Astrocyte (in vitro differentiated cells and primary cell): ENCODE measurements at regions not wholly inside any gene's neighbourhood (a gene's known extent, or its start where the extent isn't known, plus 50 kb on each side); places are given as distances from the start of the nearest gene placed in this dataset.

Experiments used
- DNase-seq: peaks from one replicate; pipeline ENCODE4 v3.0.0-alpha.2; 2010; ENCODE audit warnings: low read depth
- FAIRE-seq: peaks from 2 replicates; lab custom pipeline; 2011; peaks lifted over from hg19 to GRCh38; lab: Jason Lieb, UNC
- H2AFZ ChIP-seq: 2 replicates; pipeline ENCODE4 v1.6.0; 2012; ENCODE audit warnings: low read depth, low read length, inconsistent platforms
- H3K27ac ChIP-seq: 2 replicates; pipeline ENCODE4 v1.5.1; 2011; ENCODE audit warnings: low read depth, low read length, inconsistent platforms
- H3K27me3 ChIP-seq: 2 replicates; pipeline ENCODE4 v1.6.0; 2011; ENCODE audit warnings: low read length, inconsistent platforms; ENCODE audit not compliant: insufficient read depth
- H3K36me3 ChIP-seq: 2 replicates; pipeline ENCODE4 v1.5.1; 2011; ENCODE audit warnings: low read length, inconsistent platforms; ENCODE audit not compliant: insufficient read depth
- H3K4me1 ChIP-seq: 2 replicates; pipeline ENCODE4 v1.5.1; 2011; ENCODE audit warnings: low read length, inconsistent platforms; ENCODE audit not compliant: insufficient read depth
- H3K4me2 ChIP-seq: 2 replicates; pipeline ENCODE4 v1.6.0; 2012; ENCODE audit warnings: low read length, inconsistent platforms
- H3K4me3 ChIP-seq: 2 replicates; pipeline ENCODE4 v1.5.1; 2011; ENCODE audit warnings: low read depth, mild to moderate bottlenecking, low read length, inconsistent platforms; ENCODE audit not compliant: insufficient read depth
- H3K79me2 ChIP-seq: 2 replicates; pipeline ENCODE4 v1.6.0; 2012; ENCODE audit warnings: mild to moderate bottlenecking, low read length, inconsistent platforms; ENCODE audit not compliant: insufficient read depth
- H3K9ac ChIP-seq: 2 replicates; pipeline ENCODE4 v1.6.0; 2012; ENCODE audit warnings: mild to moderate bottlenecking, low read length, inconsistent platforms
- H3K9me3 ChIP-seq: 2 replicates; pipeline ENCODE4 v1.5.1; 2012; ENCODE audit warnings: low read depth, mild to moderate bottlenecking, low read length, inconsistent platforms; ENCODE audit not compliant: insufficient read depth
- H4K20me1 ChIP-seq: 2 replicates; pipeline ENCODE4 v1.6.0; 2012; ENCODE audit warnings: low read length, inconsistent platforms; ENCODE audit not compliant: insufficient read depth
- H3K27ac Mint-ChIP-seq: one replicate; pipeline ENCODE4 v1.8.0; 2021; ENCODE audit warnings: mild to moderate bottlenecking, mixed read lengths; ENCODE audit not compliant: unreplicated experiment
- H3K27me3 Mint-ChIP-seq: one replicate; pipeline ENCODE4 v1.8.0; 2021; ENCODE audit warnings: low read depth, mixed read lengths; ENCODE audit not compliant: unreplicated experiment
- H3K36me3 Mint-ChIP-seq: one replicate; pipeline ENCODE4 v1.8.0; 2021; ENCODE audit warnings: low read depth, mixed read lengths; ENCODE audit not compliant: unreplicated experiment
- H3K4me1 Mint-ChIP-seq: one replicate; pipeline ENCODE4 v1.8.0; 2021; ENCODE audit warnings: low read depth, mixed read lengths; ENCODE audit not compliant: unreplicated experiment
- H3K4me3 Mint-ChIP-seq: one replicate; pipeline ENCODE4 v1.8.0; 2021; ENCODE audit warnings: mild to moderate bottlenecking, moderate library complexity, mixed read lengths; ENCODE audit not compliant: unreplicated experiment
- H3K9me3 Mint-ChIP-seq: one replicate; pipeline ENCODE4 v1.8.0; 2021; ENCODE audit warnings: mild to moderate bottlenecking, mixed read lengths; ENCODE audit not compliant: unreplicated experiment
- EZH2 ChIP-seq: IDR thresholded peaks from 2 replicates; pipeline ENCODE4 v1.6.1; 2012; ENCODE audit warnings: mild to moderate bottlenecking, low read length, inconsistent platforms; ENCODE audit not compliant: insufficient read depth
- TF ChIP-seq, protein P1 (sequence below): IDR thresholded peaks from 2 replicates; pipeline ENCODE4 v1.5.1; 2011; ENCODE audit warnings: low read depth, mild to moderate bottlenecking, inconsistent platforms, low read length, moderate library complexity; ENCODE audit not compliant: insufficient read depth

DNA sequence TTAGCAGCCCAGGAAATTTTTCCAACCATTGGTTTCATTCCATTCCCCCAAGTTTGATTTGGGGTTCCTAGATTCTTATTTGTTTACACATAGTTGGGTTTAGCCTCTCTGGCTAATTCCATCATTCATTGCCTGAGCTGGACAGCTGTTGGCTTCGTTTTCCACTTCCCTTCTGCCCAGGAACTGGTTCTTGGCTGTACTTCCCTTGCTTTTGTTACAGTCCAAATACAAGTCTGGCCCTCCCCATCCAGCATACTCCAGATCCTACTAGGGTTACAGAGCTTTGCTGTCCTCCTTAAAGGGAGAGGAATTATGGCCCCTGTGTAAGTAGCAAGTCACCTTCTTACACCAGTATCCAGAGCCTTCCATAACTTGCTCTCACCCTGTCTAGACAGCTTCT is 356.3 kb downstream of the FAT3 start:
- no peaks in the 10 kb centered on the region for H3K36me3 ChIP-seq
- no peaks in the 10 kb centered on the region for H3K4me1 Mint-ChIP-seq
- H3K79me2 ChIP-seq, result no peaks in the 10 kb centered on the region
- H3K4me3 Mint-ChIP-seq, result no peak overlapping the region
- no peaks in the 10 kb centered on the region for H3K36me3 Mint-ChIP-seq
- no peaks in the 10 kb centered on the region for H3K27me3 Mint-ChIP-seq
- H3K4me1 ChIP-seq, result no peaks in the 10 kb centered on the region
- H3K9me3 Mint-ChIP-seq, result no peaks in the 10 kb centered on the region
- no peak for DNase-seq
- no peaks in the 10 kb centered on the region for H3K27me3 ChIP-seq
- no peaks in the 10 kb centered on the region for H4K20me1 ChIP-seq
- no peak overlapping the region for H2AFZ ChIP-seq
- H3K4me2 ChIP-seq, result no peak overlapping the region
- no peak overlapping the region for H3K27ac Mint-ChIP-seq
- no peak overlapping the region for H3K4me3 ChIP-seq
- no peak for FAIRE-seq
- no peak for TF ChIP-seq EZH2
- TF ChIP-seq, protein P1, sequence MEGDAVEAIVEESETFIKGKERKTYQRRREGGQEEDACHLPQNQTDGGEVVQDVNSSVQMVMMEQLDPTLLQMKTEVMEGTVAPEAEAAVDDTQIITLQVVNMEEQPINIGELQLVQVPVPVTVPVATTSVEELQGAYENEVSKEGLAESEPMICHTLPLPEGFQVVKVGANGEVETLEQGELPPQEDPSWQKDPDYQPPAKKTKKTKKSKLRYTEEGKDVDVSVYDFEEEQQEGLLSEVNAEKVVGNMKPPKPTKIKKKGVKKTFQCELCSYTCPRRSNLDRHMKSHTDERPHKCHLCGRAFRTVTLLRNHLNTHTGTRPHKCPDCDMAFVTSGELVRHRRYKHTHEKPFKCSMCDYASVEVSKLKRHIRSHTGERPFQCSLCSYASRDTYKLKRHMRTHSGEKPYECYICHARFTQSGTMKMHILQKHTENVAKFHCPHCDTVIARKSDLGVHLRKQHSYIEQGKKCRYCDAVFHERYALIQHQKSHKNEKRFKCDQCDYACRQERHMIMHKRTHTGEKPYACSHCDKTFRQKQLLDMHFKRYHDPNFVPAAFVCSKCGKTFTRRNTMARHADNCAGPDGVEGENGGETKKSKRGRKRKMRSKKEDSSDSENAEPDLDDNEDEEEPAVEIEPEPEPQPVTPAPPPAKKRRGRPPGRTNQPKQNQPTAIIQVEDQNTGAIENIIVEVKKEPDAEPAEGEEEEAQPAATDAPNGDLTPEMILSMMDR, result no peak
- no peaks in the 10 kb centered on the region for H3K9me3 ChIP-seq
- H3K27ac ChIP-seq, result no peak overlapping the region
- H3K9ac ChIP-seq, result no peak overlapping the region

DNA sequence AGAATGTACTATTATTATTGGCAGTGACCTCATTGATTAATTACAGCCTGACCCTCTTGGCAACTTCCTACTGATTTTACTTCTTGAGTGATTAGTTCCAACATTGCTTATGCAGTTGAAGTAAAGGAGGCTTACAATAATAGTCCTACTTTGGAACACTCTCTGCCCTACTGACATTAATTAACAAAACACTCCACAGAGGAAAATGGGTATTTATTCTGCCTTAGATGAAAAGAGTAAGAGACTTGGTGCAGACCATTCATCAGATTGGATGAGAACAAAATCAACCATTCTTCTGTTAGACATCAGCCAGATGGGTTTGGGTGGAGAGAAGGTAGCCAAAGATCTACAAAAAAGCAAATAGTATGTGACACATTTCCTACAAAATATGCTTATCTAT is 363.8 kb downstream of the FAT3 start:
- no peak overlapping the region for H3K9ac ChIP-seq
- peaks cover 18% of the 10 kb centered on the region for H3K4me1 Mint-ChIP-seq
- no peaks in the 10 kb centered on the region for H3K36me3 ChIP-seq
- H3K36me3 Mint-ChIP-seq, result no peaks in the 10 kb centered on the region
- no peaks in the 10 kb centered on the region for H3K27me3 ChIP-seq
- no peak overlapping the region for H3K27ac Mint-ChIP-seq
- H3K4me1 ChIP-seq, result no peaks in the 10 kb centered on the region
- H3K79me2 ChIP-seq, result no peaks in the 10 kb centered on the region
- no peak overlapping the region for H3K4me3 ChIP-seq
- TF ChIP-seq EZH2, result no peak
- TF ChIP-seq, protein P1, result no peak
- H3K27me3 Mint-ChIP-seq, result no peaks in the 10 kb centered on the region
- no peak overlapping the region for H3K4me2 ChIP-seq
- no peaks in the 10 kb centered on the region for H4K20me1 ChIP-seq
- H2AFZ ChIP-seq, result no peak overlapping the region
- H3K4me3 Mint-ChIP-seq, result no peak overlapping the region
- FAIRE-seq (no peak), DNase-seq (no peak)
- no peak overlapping the region for H3K27ac ChIP-seq
- no peaks in the 10 kb centered on the region for H3K9me3 Mint-ChIP-seq
- H3K9me3 ChIP-seq, result no peaks in the 10 kb centered on the region

DNA sequence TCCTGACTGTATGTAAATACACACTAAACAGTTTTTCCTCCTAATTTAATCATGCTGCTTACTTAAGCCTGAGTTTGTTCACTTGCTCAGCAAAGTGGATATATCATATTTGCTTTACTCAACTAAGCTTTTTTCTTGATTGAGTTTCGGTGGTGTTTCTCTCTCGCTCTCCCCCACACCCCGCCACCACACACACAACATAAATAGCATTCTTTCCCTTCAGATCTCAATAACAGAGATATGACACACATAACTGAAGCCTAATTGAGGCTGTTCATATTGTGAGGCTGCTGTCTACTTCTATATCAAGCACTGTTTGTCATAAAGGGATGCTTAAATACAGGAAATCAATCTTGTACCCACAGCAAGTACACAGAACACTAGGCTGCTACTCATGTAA is 364.9 kb downstream of the FAT3 start:
- no peaks in the 10 kb centered on the region for H3K4me1 ChIP-seq
- no peak overlapping the region for H3K27ac Mint-ChIP-seq
- no peaks in the 10 kb centered on the region for H3K9me3 Mint-ChIP-seq
- no peak overlapping the region for H3K4me3 ChIP-seq
- no peaks in the 10 kb centered on the region for H3K36me3 Mint-ChIP-seq
- no peaks in the 10 kb centered on the region for H3K9me3 ChIP-seq
- H3K27ac ChIP-seq, result no peak overlapping the region
- H3K9ac ChIP-seq, result no peak overlapping the region
- H3K27me3 Mint-ChIP-seq, result no peaks in the 10 kb centered on the region
- FAIRE-seq, result no peak
- no peak overlapping the region for H3K4me2 ChIP-seq
- no peaks in the 10 kb centered on the region for H3K36me3 ChIP-seq
- peaks cover 18% of the 10 kb centered on the region for H3K4me1 Mint-ChIP-seq
- DNase-seq, result no peak
- H3K27me3 ChIP-seq, result no peaks in the 10 kb centered on the region
- H3K4me3 Mint-ChIP-seq, result peak overlapping the region; percentile 22
- no peaks in the 10 kb centered on the region for H3K79me2 ChIP-seq
- TF ChIP-seq EZH2, result no peak
- TF ChIP-seq, protein P1, result no peak
- no peak overlapping the region for H2AFZ ChIP-seq
- H4K20me1 ChIP-seq, result no peaks in the 10 kb centered on the region
